ENCODE measurements at regions not wholly inside any gene's neighbourhood (a gene's known extent, or its start where the extent isn't known, plus 50 kb on each side); places are given as distances from the start of the nearest gene placed in this dataset.

DNA sequence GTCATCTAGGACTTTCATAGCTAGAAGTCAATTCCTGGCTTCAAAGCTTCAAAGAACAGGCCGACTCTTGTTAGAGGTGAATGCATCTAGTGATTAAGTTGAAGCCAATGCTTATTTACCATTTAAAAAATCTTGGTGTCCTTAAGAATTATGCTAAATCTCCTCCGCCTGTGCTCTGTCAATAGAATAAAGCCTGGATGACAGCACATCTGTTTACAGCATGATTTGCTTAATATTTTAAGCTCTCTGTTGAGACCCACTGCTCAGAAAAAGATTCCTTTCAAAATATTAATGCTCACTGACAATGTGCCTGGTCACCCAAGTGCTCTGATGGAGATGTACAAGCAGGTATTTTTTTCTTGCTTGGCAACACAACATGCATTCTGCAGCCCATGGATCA is 649.1 kb upstream of the USP24 start:
- POLR2A ChIA-PET, result no interaction called here
- TF ChIP-seq, protein P1, sequence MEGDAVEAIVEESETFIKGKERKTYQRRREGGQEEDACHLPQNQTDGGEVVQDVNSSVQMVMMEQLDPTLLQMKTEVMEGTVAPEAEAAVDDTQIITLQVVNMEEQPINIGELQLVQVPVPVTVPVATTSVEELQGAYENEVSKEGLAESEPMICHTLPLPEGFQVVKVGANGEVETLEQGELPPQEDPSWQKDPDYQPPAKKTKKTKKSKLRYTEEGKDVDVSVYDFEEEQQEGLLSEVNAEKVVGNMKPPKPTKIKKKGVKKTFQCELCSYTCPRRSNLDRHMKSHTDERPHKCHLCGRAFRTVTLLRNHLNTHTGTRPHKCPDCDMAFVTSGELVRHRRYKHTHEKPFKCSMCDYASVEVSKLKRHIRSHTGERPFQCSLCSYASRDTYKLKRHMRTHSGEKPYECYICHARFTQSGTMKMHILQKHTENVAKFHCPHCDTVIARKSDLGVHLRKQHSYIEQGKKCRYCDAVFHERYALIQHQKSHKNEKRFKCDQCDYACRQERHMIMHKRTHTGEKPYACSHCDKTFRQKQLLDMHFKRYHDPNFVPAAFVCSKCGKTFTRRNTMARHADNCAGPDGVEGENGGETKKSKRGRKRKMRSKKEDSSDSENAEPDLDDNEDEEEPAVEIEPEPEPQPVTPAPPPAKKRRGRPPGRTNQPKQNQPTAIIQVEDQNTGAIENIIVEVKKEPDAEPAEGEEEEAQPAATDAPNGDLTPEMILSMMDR (IDR thresholded peaks at IDR 0.05; ENCODE audit: low read depth, low read length), result no peak
- Histone ChIP-seq H3K4me3 (ENCODE audit: low read depth, low read length) (no peak overlapping the region), H3K9me3 (ENCODE audit: control insufficient read depth, insufficient read depth, low read length) (no peaks in the 10 kb centered on the region), H3K27ac (ENCODE audit: low read depth, low read length) (no peak overlapping the region), H3K27me3 (ENCODE audit: control insufficient read depth, insufficient read depth, low read length) (no peaks in the 10 kb centered on the region)
- CTCF ChIA-PET, result no interaction called here
- no peak for DNase-seq (ENCODE audit: low read depth, low spot score)

DNA sequence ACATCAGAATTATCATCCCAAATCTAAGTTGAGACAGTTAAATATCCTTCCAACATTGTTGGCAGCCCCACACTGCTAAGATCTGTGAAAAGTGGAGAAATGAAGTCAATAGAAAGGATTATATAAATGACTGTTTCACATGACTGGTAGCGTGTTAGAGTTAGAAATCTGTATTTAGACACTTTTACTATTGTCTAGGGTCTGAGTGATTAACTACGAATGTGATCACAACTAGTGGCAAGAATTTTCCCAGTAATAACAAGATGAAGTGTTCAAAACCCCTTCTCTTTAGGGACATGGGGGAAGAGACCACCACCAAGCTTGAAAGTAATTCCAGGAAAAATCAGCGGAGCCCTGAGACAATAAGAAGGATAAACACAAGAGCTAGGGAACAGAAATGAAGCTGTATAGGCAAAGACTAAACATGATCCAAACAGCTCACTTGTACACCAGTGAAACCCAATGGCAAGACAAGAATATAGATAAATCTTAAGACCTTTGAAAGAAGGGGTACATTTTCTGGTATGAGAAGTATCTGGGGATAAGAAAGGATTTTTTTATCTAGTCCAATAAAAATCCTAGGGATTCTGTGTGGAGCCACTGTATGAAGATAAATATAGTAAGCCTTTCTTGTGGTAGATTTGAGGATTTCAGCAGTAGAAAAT is 646.6 kb upstream of the USP24 start:
- no peak for DNase-seq (ENCODE audit: low read depth, low spot score)
- Histone ChIP-seq H3K27me3 (ENCODE audit: control insufficient read depth, insufficient read depth, low read length) (no peaks in the 10 kb centered on the region), H3K4me3 (ENCODE audit: low read depth, low read length) (no peak overlapping the region), H3K9me3 (ENCODE audit: control insufficient read depth, insufficient read depth, low read length) (no peaks in the 10 kb centered on the region), H3K27ac (ENCODE audit: low read depth, low read length) (no peak overlapping the region)
- ChIA-PET POLR2A (no interaction called here), CTCF (no interaction called here)
- TF ChIP-seq, protein P1 (IDR thresholded peaks at IDR 0.05; ENCODE audit: low read depth, low read length), result no peak

DNA sequence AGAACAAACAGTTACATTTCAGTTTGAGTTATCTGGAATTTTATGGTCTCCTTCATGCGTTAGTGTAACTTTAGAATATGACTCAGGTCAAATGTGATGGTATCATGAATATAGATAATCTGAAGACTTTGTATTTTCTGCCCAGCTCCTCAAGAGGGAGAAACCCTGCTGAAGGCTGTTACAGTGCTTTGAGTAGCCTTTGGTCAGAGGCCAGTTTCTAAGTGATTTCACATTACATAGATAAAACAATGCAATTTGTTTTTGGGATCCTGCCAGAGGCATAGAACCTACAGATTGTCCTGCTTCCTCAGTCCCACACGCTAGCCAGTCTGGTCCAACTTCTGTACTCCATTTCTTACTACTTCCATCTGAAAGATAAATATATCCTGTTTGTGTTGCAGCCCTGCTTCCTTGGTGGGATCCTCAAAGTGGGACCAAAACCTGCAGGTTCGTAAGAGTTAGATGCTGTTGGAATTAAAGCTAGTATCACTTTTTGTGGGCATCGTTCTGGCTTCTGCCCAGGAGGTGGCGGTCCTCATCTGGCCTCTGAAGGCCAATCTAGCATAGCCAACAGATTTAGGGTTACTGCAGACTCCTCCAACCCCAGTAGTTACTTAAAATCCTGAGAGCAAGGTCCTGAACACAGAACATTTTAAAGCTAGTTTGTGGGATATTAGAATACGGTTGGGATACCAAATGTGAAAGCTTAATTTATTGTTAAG is 645.8 kb upstream of the USP24 start:
- ChIA-PET CTCF (interaction anchor here (1.2 kb wide), 1 partner anchor 485 kb away, joined by 3 read pairs; no protein-coding TSS in a partner anchor), POLR2A (no interaction called here)
- Histone ChIP-seq H3K9me3 (ENCODE audit: control insufficient read depth, insufficient read depth, low read length) (no peaks in the 10 kb centered on the region), H3K27ac (ENCODE audit: low read depth, low read length) (no peak overlapping the region), H3K4me3 (ENCODE audit: low read depth, low read length) (no peak overlapping the region), H3K27me3 (ENCODE audit: control insufficient read depth, insufficient read depth, low read length) (no peaks in the 10 kb centered on the region)
- no peak for DNase-seq (ENCODE audit: low read depth, low spot score)
- TF ChIP-seq, protein P1 (IDR thresholded peaks at IDR 0.05; ENCODE audit: low read depth, low read length), result no peak

DNA sequence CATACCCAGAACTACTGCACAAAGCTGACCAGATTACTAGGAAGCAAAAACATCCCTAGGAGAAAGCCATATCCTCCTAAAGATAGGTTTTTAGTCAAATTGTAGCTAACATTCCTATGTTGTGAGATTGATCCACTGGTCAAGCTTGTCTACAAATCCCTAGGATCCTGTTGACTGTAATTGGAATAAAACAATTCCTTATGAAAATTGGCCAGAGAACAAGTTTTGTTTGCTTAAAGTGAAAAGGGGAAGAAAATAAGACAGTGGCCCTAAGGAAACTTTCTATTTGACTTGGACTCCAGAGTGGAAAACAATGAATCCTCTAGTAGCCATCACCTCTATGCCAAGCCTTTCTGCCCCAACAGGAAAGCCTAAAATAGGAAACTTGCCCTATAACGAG is 645.2 kb upstream of the USP24 start:
- Histone ChIP-seq H3K4me3 (ENCODE audit: low read depth, low read length) (no peak overlapping the region), H3K27ac (ENCODE audit: low read depth, low read length) (no peak overlapping the region), H3K27me3 (ENCODE audit: control insufficient read depth, insufficient read depth, low read length) (no peaks in the 10 kb centered on the region), H3K9me3 (ENCODE audit: control insufficient read depth, insufficient read depth, low read length) (no peaks in the 10 kb centered on the region)
- ChIA-PET CTCF (interaction anchor here (1.2 kb wide), 1 partner anchor 484 kb away, joined by 3 read pairs; no protein-coding TSS in a partner anchor), POLR2A (no interaction called here)
- TF ChIP-seq, protein P1 (IDR thresholded peaks at IDR 0.05; ENCODE audit: low read depth, low read length), result no peak
- DNase-seq (ENCODE audit: low read depth, low spot score), result no peak

DNA sequence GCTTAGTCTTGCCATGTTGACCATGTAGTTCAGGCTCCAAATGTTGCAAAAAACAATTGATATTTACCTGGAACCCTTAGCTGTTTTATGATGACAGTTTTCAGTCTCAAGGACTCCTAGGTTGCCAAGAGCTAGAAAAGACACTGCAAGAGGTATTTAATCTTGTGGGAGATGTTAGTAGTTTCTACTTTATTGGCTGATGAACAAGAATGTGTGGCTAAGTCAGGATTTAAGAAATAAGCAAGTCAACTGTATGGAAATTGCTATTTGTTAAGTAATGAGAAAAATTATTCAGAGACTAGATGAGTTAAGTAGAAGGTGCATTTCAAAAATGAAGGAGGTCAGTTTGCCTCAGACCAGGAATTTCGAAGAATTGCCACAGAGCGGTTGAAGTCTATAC is 639.7 kb upstream of the USP24 start:
- Histone ChIP-seq H3K9me3 (ENCODE audit: control insufficient read depth, insufficient read depth, low read length) (no peaks in the 10 kb centered on the region), H3K27me3 (ENCODE audit: control insufficient read depth, insufficient read depth, low read length) (no peaks in the 10 kb centered on the region), H3K4me3 (ENCODE audit: low read depth, low read length) (no peak overlapping the region), H3K27ac (ENCODE audit: low read depth, low read length) (no peak overlapping the region)
- TF ChIP-seq, protein P1 (IDR thresholded peaks at IDR 0.05; ENCODE audit: low read depth, low read length), result no peak
- POLR2A ChIA-PET, result interaction anchor here (1.6 kb wide), 1 partner anchor 13 kb away, joined by 4 read pairs; no protein-coding TSS in a partner anchor
- CTCF ChIA-PET, result interaction anchor here (0.7 to 1.5 kb wide), 2 partner anchors 13 to 181 kb away, joined by 3 to 4 read pairs; no protein-coding TSS in a partner anchor
- no peak for DNase-seq (ENCODE audit: low read depth, low spot score)
